Left lung (tissue), 4 donors: ENCODE measurements at regions not wholly inside any gene's neighbourhood (a gene's known extent, or its start where the extent isn't known, plus 50 kb on each side); places are given as distances from the start of the nearest gene placed in this dataset.
A peak's percentile ranks its signal among the peaks of the same experiment; 100 is the strongest.

Experiments used
- ATAC-seq: fragments of 200-7000 bp; cut with Tn5 transposase; one replicate; pipeline ENCODE4 v1.9.1; 2020; ENCODE audit warnings: moderate library complexity
- DNase-seq, 4 donors: peaks; one replicate each; pipeline ENCODE4 v3.0.0-alpha.2; 2013 to 2020
- H3K27ac ChIP-seq, 2 donors: fragments of 200-600 bp; sonication (generic) in 1 of 2; one replicate each; pipeline versions ENCODE4 v1.5.0 to v1.8.0; 2020 to 2021
- H3K27me3 ChIP-seq, 2 donors: fragments of 200-600 bp; sonication (generic) in 1 of 2; one replicate each; pipeline versions ENCODE4 v1.5.0 to v1.8.0; 2020 to 2021
- H3K36me3 ChIP-seq, 2 donors: fragments of 200-600 bp; sonication (generic) in 1 of 2; one replicate each; pipeline versions ENCODE4 v1.5.0 to v1.8.0; 2020 to 2021
- H3K4me1 ChIP-seq, 2 donors: fragments of 200-600 bp; one replicate each; pipeline ENCODE4 v1.8.0; 2021
- H3K4me3 ChIP-seq, 2 donors: fragments of 200-600 bp; sonication (generic) in 1 of 2; one replicate each; pipeline versions ENCODE4 v1.5.0 to v1.8.0; 2020 to 2021; ENCODE audit warnings: mild to moderate bottlenecking in 1 of 2
- H3K9me3 ChIP-seq, 2 donors: fragments of 200-600 bp; sonication (generic) in 1 of 2; one replicate each; pipeline versions ENCODE4 v1.5.0 to v1.8.0; 2020 to 2021
- CTCF ChIP-seq, 2 donors: fragments of 200-600 bp; sonication (generic) in 1 of 2; IDR thresholded peaks; one replicate each; pipeline versions ENCODE4 v1.5.0 to v1.8.0; 2021; ENCODE audit warnings: antibody characterized with exemption in 2 of 2
- intact Hi-C, 2 donors: fragments of 100-400 bp; cut with DNase I; formaldehyde crosslinking; loops; one replicate each; pipeline versions ENCODE4 v1.11.2 to v1.14.2; 2022
- donor health status: DM: no; HTN: yes; CAD: no.
- donor health status: DM: no; HTN: no; CAD: no.

- peak; percentile 33 for ATAC-seq
- H3K4me3 ChIP-seq = no peak overlapping the region
- H3K36me3 ChIP-seq = no peaks in the 10 kb centered on the region
Observed at GRCh38 chr6:3585320-3585935, 128.6 kb upstream of the SLC22A23 start.

GRCh38 chr6:3584606-3585005, 127.8 kb upstream of the SLC22A23 start:
- no peak overlapping the region for H3K27ac ChIP-seq
- no peak overlapping the region for H3K4me3 ChIP-seq
- H3K27me3 ChIP-seq = no peaks in the 10 kb centered on the region
- ATAC-seq = no peak
- H3K36me3 ChIP-seq = no peaks in the 10 kb centered on the region
- H3K4me1 ChIP-seq = peaks cover 0 to 5% of the 10 kb centered on the region in 2 donors
- DNase-seq = no peak
- TF ChIP-seq CTCF (IDR thresholded peaks at IDR 0.05) = no peak
- intact Hi-C loops = no loop called here
- H3K9me3 ChIP-seq = peaks cover 0 to 15% of the 10 kb centered on the region in 2 donors

More at GRCh38 chr6:3585320-3585935, 128.6 kb upstream of the SLC22A23 start:
- intact Hi-C loops = no loop called here
- Histone ChIP-seq H3K27ac (no peak overlapping the region), H3K4me1 (peaks cover 0 to 5% of the 10 kb centered on the region in 2 donors), H3K9me3 (peaks cover 0 to 15% of the 10 kb centered on the region in 2 donors), H3K27me3 (no peaks in the 10 kb centered on the region)
- no peak for TF ChIP-seq CTCF (IDR thresholded peaks at IDR 0.05)
- no peak for DNase-seq

GRCh38 chr6:3581469-3581868, 124.6 kb upstream of the SLC22A23 start:
- TF ChIP-seq CTCF (IDR thresholded peaks at IDR 0.05) = no peak
- intact Hi-C loops = no loop called here
- peaks cover 0 to 5% of the 10 kb centered on the region in 2 donors for H3K4me1 ChIP-seq
- no peak overlapping the region for H3K4me3 ChIP-seq
- no peaks in the 10 kb centered on the region for H3K36me3 ChIP-seq
- no peaks in the 10 kb centered on the region for H3K9me3 ChIP-seq
- ATAC-seq = no peak
- no peak for DNase-seq
- no peak overlapping the region for H3K27ac ChIP-seq
- H3K27me3 ChIP-seq = no peaks in the 10 kb centered on the region

- Histone ChIP-seq H3K27ac (no peak overlapping the region), H3K4me1 (no peaks in the 10 kb centered on the region), H3K4me3 (no peak overlapping the region), H3K36me3 (no peaks in the 10 kb centered on the region), H3K9me3 (no peaks in the 10 kb centered on the region), H3K27me3 (no peaks in the 10 kb centered on the region)
- no peak for DNase-seq
- ATAC-seq = no peak
- intact Hi-C loops = no loop called here
- TF ChIP-seq CTCF (IDR thresholded peaks at IDR 0.05) = no peak
Observed at GRCh38 chr6:3579652-3580175, 122.9 kb upstream of the SLC22A23 start.

- Histone ChIP-seq H3K4me1 (no peaks in the 10 kb centered on the region), H3K36me3 (no peaks in the 10 kb centered on the region), H3K9me3 (no peaks in the 10 kb centered on the region), H3K27me3 (no peaks in the 10 kb centered on the region), H3K4me3 (no peak overlapping the region), H3K27ac (no peak overlapping the region)
- intact Hi-C loops = no loop called here
- DNase-seq = no peak
- ATAC-seq = no peak
- TF ChIP-seq CTCF (IDR thresholded peaks at IDR 0.05) = no peak
Observed at GRCh38 chr6:3578981-3579380, 122.1 kb upstream of the SLC22A23 start.
